Fibroblast of lung (primary cell): ENCODE measurements at regions not wholly inside any gene's neighbourhood (a gene's known extent, or its start where the extent isn't known, plus 50 kb on each side); places are given as distances from the start of the nearest gene placed in this dataset.

Source experiments
- DNase-seq, 2 donors: peaks; one replicate each; pipeline versions ENCODE4 v3.0.0 to v3.0.0-alpha.2; 2010; ENCODE audit warnings: low read depth in 2 of 2
- H2AFZ ChIP-seq: 2 replicates; pipeline ENCODE4 v1.5.1; 2012; ENCODE audit warnings: low read length, control low read depth, inconsistent platforms
- H3K27ac ChIP-seq: 2 replicates; pipeline ENCODE4 v1.5.1; 2011; ENCODE audit warnings: low read length, control low read depth; ENCODE audit not compliant: insufficient read depth
- H3K27me3 ChIP-seq: 2 replicates; pipeline ENCODE4 v1.5.1; 2011; ENCODE audit warnings: mild to moderate bottlenecking, low read length; ENCODE audit not compliant: control insufficient read depth, insufficient read depth
- H3K36me3 ChIP-seq: 2 replicates; pipeline ENCODE4 v1.5.1; 2011; ENCODE audit warnings: low read length; ENCODE audit not compliant: control insufficient read depth, insufficient read depth
- H3K4me1 ChIP-seq: 2 replicates; pipeline ENCODE4 v1.5.1; 2011; ENCODE audit warnings: low read length; ENCODE audit not compliant: control insufficient read depth, insufficient read depth; ENCODE audit errors: extremely low read depth
- H3K4me2 ChIP-seq: 2 replicates; pipeline ENCODE4 v1.5.1; 2011; ENCODE audit warnings: low read length, control low read depth; ENCODE audit not compliant: insufficient read depth; ENCODE audit errors: extremely low read depth
- H3K4me3 ChIP-seq, 4 experiments: fragments of 200-600 bp in 1 of 4; sonication (generic) in 1 of 4; replicated peaks in 1 of 4; 2 replicates each; pipeline ENCODE4 v1.5.1; 2011 to 2016; ENCODE audit warnings: low read length in 4 of 4, low read depth in 3 of 4, mild to moderate bottlenecking in 3 of 4, control low read depth in 2 of 4, inconsistent platforms in 1 of 4, mixed read lengths in 1 of 4; ENCODE audit not compliant: insufficient read depth in 1 of 4; ENCODE audit errors: control extremely low read depth in 1 of 4
- H3K79me2 ChIP-seq: 2 replicates; pipeline ENCODE4 v1.5.1; 2012; ENCODE audit warnings: mild to moderate bottlenecking, low read length, inconsistent platforms; ENCODE audit not compliant: control insufficient read depth, insufficient read depth
- H3K9ac ChIP-seq: 2 replicates; pipeline ENCODE4 v1.5.1; 2011; ENCODE audit warnings: mild to moderate bottlenecking, low read length, control low read depth; ENCODE audit not compliant: insufficient read depth
- H3K9me3 ChIP-seq: 2 replicates; pipeline ENCODE4 v1.5.1; 2012; ENCODE audit warnings: low read depth, low read length; ENCODE audit not compliant: control insufficient read depth, insufficient read depth
- H4K20me1 ChIP-seq: 2 replicates; pipeline ENCODE4 v1.5.1; 2011; ENCODE audit warnings: low read length; ENCODE audit not compliant: control insufficient read depth, insufficient read depth; ENCODE audit errors: extremely low read depth
- CTCF ChIP-seq, 2 donors: IDR thresholded peaks in 1 of 2; conservative IDR thresholded peaks in 1 of 2; 1 replicate in 1 of 2; 2 replicates in 1 of 2; pipeline ENCODE4 v1.5.1; 2011 to 2012; ENCODE audit warnings: low read length in 2 of 2, control low read depth in 1 of 2, inconsistent platforms in 1 of 2, low read depth in 1 of 2, mild to moderate bottlenecking in 1 of 2
- EZH2 ChIP-seq: IDR thresholded peaks from 2 replicates; pipeline ENCODE4 v1.5.1; 2012; ENCODE audit warnings: low read length, control low read depth, mild to moderate bottlenecking; ENCODE audit errors: missing control alignments

- no peaks in the 10 kb centered on the region for H3K79me2 ChIP-seq
- TF ChIP-seq EZH2 (no peak), CTCF (conservative IDR thresholded peaks at IDR 0.05 in 1 of 2, IDR thresholded peaks at IDR 0.05 in 1 of 2; ENCODE audit: low read depth in 1 of 2, low read length in 2 of 2) (no peak)
- no peak overlapping the region for H3K9ac ChIP-seq
- no peak for DNase-seq
- H3K27me3 ChIP-seq = no peaks in the 10 kb centered on the region
- no peaks in the 10 kb centered on the region for H3K9me3 ChIP-seq
- no peaks in the 10 kb centered on the region for H3K36me3 ChIP-seq
- no peak overlapping the region for H3K4me3 ChIP-seq
- no peak overlapping the region for H3K27ac ChIP-seq
- no peaks in the 10 kb centered on the region for H4K20me1 ChIP-seq
- no peak overlapping the region for H2AFZ ChIP-seq
- H3K4me2 ChIP-seq = no peak overlapping the region
- H3K4me1 ChIP-seq = no peaks in the 10 kb centered on the region
Measured at GRCh38 chr6:125667326-125667725, 82.1 kb upstream of the HEY2 start.

- Histone ChIP-seq H3K79me2 (no peaks in the 10 kb centered on the region), H3K4me2 (no peak overlapping the region), H3K4me1 (no peaks in the 10 kb centered on the region), H3K9ac (no peak overlapping the region), H3K27ac (no peak overlapping the region), H3K36me3 (no peaks in the 10 kb centered on the region), H2AFZ (no peak overlapping the region), H4K20me1 (no peaks in the 10 kb centered on the region), H3K27me3 (no peaks in the 10 kb centered on the region), H3K4me3 (no peak overlapping the region), H3K9me3 (no peaks in the 10 kb centered on the region)
- DNase-seq = no peak
- TF ChIP-seq CTCF (conservative IDR thresholded peaks at IDR 0.05 in 1 of 2, IDR thresholded peaks at IDR 0.05 in 1 of 2; ENCODE audit: low read depth in 1 of 2, low read length in 2 of 2) (no peak), EZH2 (no peak)
Measured at GRCh38 chr6:125668071-125668470, 81.4 kb upstream of the HEY2 start.

- no peak for DNase-seq
- Histone ChIP-seq H3K9me3 (no peaks in the 10 kb centered on the region), H3K79me2 (no peaks in the 10 kb centered on the region), H3K9ac (no peak overlapping the region), H2AFZ (no peak overlapping the region), H3K4me1 (no peaks in the 10 kb centered on the region), H3K4me3 (no peak overlapping the region), H4K20me1 (no peaks in the 10 kb centered on the region), H3K36me3 (no peaks in the 10 kb centered on the region), H3K4me2 (no peak overlapping the region), H3K27me3 (no peaks in the 10 kb centered on the region), H3K27ac (no peak overlapping the region)
- no peak for TF ChIP-seq EZH2
- TF ChIP-seq CTCF (conservative IDR thresholded peaks at IDR 0.05 in 1 of 2, IDR thresholded peaks at IDR 0.05 in 1 of 2; ENCODE audit: low read depth in 1 of 2, low read length in 2 of 2) = no peak
Measured at GRCh38 chr6:125670568-125670967, 78.9 kb upstream of the HEY2 start.
